Astrocyte (in vitro differentiated cells and primary cell): ENCODE measurements at regions not wholly inside any gene's neighbourhood (a gene's known extent, or its start where the extent isn't known, plus 50 kb on each side); places are given as distances from the start of the nearest gene placed in this dataset.

Source experiments
- DNase-seq: peaks from one replicate; pipeline ENCODE4 v3.0.0-alpha.2; 2010; ENCODE audit warnings: low read depth
- FAIRE-seq: peaks from 2 replicates; lab custom pipeline; 2011; peaks lifted over from hg19 to GRCh38; lab: Jason Lieb, UNC
- H2AFZ ChIP-seq: 2 replicates; pipeline ENCODE4 v1.6.0; 2012; ENCODE audit warnings: low read depth, low read length, inconsistent platforms
- H3K27ac ChIP-seq: 2 replicates; pipeline ENCODE4 v1.5.1; 2011; ENCODE audit warnings: low read depth, low read length, inconsistent platforms
- H3K27me3 ChIP-seq: 2 replicates; pipeline ENCODE4 v1.6.0; 2011; ENCODE audit warnings: low read length, inconsistent platforms; ENCODE audit not compliant: insufficient read depth
- H3K36me3 ChIP-seq: 2 replicates; pipeline ENCODE4 v1.5.1; 2011; ENCODE audit warnings: low read length, inconsistent platforms; ENCODE audit not compliant: insufficient read depth
- H3K4me1 ChIP-seq: 2 replicates; pipeline ENCODE4 v1.5.1; 2011; ENCODE audit warnings: low read length, inconsistent platforms; ENCODE audit not compliant: insufficient read depth
- H3K4me2 ChIP-seq: 2 replicates; pipeline ENCODE4 v1.6.0; 2012; ENCODE audit warnings: low read length, inconsistent platforms
- H3K4me3 ChIP-seq: 2 replicates; pipeline ENCODE4 v1.5.1; 2011; ENCODE audit warnings: low read depth, mild to moderate bottlenecking, low read length, inconsistent platforms; ENCODE audit not compliant: insufficient read depth
- H3K79me2 ChIP-seq: 2 replicates; pipeline ENCODE4 v1.6.0; 2012; ENCODE audit warnings: mild to moderate bottlenecking, low read length, inconsistent platforms; ENCODE audit not compliant: insufficient read depth
- H3K9ac ChIP-seq: 2 replicates; pipeline ENCODE4 v1.6.0; 2012; ENCODE audit warnings: mild to moderate bottlenecking, low read length, inconsistent platforms
- H3K9me3 ChIP-seq: 2 replicates; pipeline ENCODE4 v1.5.1; 2012; ENCODE audit warnings: low read depth, mild to moderate bottlenecking, low read length, inconsistent platforms; ENCODE audit not compliant: insufficient read depth
- H4K20me1 ChIP-seq: 2 replicates; pipeline ENCODE4 v1.6.0; 2012; ENCODE audit warnings: low read length, inconsistent platforms; ENCODE audit not compliant: insufficient read depth
- H3K27ac Mint-ChIP-seq: one replicate; pipeline ENCODE4 v1.8.0; 2021; ENCODE audit warnings: mild to moderate bottlenecking, mixed read lengths; ENCODE audit not compliant: unreplicated experiment
- H3K27me3 Mint-ChIP-seq: one replicate; pipeline ENCODE4 v1.8.0; 2021; ENCODE audit warnings: low read depth, mixed read lengths; ENCODE audit not compliant: unreplicated experiment
- H3K36me3 Mint-ChIP-seq: one replicate; pipeline ENCODE4 v1.8.0; 2021; ENCODE audit warnings: low read depth, mixed read lengths; ENCODE audit not compliant: unreplicated experiment
- H3K4me1 Mint-ChIP-seq: one replicate; pipeline ENCODE4 v1.8.0; 2021; ENCODE audit warnings: low read depth, mixed read lengths; ENCODE audit not compliant: unreplicated experiment
- H3K4me3 Mint-ChIP-seq: one replicate; pipeline ENCODE4 v1.8.0; 2021; ENCODE audit warnings: mild to moderate bottlenecking, moderate library complexity, mixed read lengths; ENCODE audit not compliant: unreplicated experiment
- H3K9me3 Mint-ChIP-seq: one replicate; pipeline ENCODE4 v1.8.0; 2021; ENCODE audit warnings: mild to moderate bottlenecking, mixed read lengths; ENCODE audit not compliant: unreplicated experiment
- CTCF ChIP-seq: IDR thresholded peaks from 2 replicates; pipeline ENCODE4 v1.5.1; 2011; ENCODE audit warnings: low read depth, mild to moderate bottlenecking, inconsistent platforms, low read length, moderate library complexity; ENCODE audit not compliant: insufficient read depth
- EZH2 ChIP-seq: IDR thresholded peaks from 2 replicates; pipeline ENCODE4 v1.6.1; 2012; ENCODE audit warnings: mild to moderate bottlenecking, low read length, inconsistent platforms; ENCODE audit not compliant: insufficient read depth

GRCh38 chr1:105172788-105173187 is 1423.1 kb downstream of the AMY1C start:
- Histone ChIP-seq H3K4me2 (no peak overlapping the region), H3K4me3 (no peak overlapping the region), H3K79me2 (no peaks in the 10 kb centered on the region), H3K27ac (no peak overlapping the region), H4K20me1 (no peaks in the 10 kb centered on the region), H3K9me3 (no peaks in the 10 kb centered on the region), H3K27me3 (no peaks in the 10 kb centered on the region), H3K36me3 (no peaks in the 10 kb centered on the region), H3K4me1 (no peaks in the 10 kb centered on the region), H3K9ac (no peak overlapping the region), H2AFZ (no peak overlapping the region)
- H3K4me1 Mint-ChIP-seq: no peaks in the 10 kb centered on the region
- DNase-seq (no peak), FAIRE-seq (no peak)
- no peak overlapping the region for H3K4me3 Mint-ChIP-seq
- no peak overlapping the region for H3K27ac Mint-ChIP-seq
- no peaks in the 10 kb centered on the region for H3K27me3 Mint-ChIP-seq
- no peaks in the 10 kb centered on the region for H3K36me3 Mint-ChIP-seq
- no peak for TF ChIP-seq EZH2
- no peak for TF ChIP-seq CTCF
- no peaks in the 10 kb centered on the region for H3K9me3 Mint-ChIP-seq

- Histone ChIP-seq H3K27me3 (no peaks in the 10 kb centered on the region), H3K79me2 (no peaks in the 10 kb centered on the region), H3K36me3 (no peaks in the 10 kb centered on the region), H3K4me2 (no peak overlapping the region), H2AFZ (no peak overlapping the region), H3K27ac (no peak overlapping the region), H3K9ac (no peak overlapping the region), H3K4me3 (no peak overlapping the region), H4K20me1 (no peaks in the 10 kb centered on the region), H3K4me1 (no peaks in the 10 kb centered on the region), H3K9me3 (no peaks in the 10 kb centered on the region)
- Mint-ChIP-seq H3K27ac (no peak overlapping the region), H3K27me3 (no peaks in the 10 kb centered on the region), H3K36me3 (no peaks in the 10 kb centered on the region), H3K4me1 (no peaks in the 10 kb centered on the region), H3K9me3 (no peaks in the 10 kb centered on the region), H3K4me3 (no peak overlapping the region)
- no peak for DNase-seq
- no peak for FAIRE-seq
- TF ChIP-seq EZH2 (no peak), CTCF (no peak)
These were observed 1431.1 kb downstream of the AMY1C start for GRCh38 chr1:105180789-105181188.

GRCh38 chr1:105204836-105205371 is 1455.2 kb downstream of the AMY1C start:
- Mint-ChIP-seq H3K9me3 (peaks cover 7% of the 10 kb centered on the region), H3K27ac (no peak overlapping the region), H3K27me3 (no peaks in the 10 kb centered on the region), H3K4me1 (peaks cover 2% of the 10 kb centered on the region), H3K4me3 (no peak overlapping the region), H3K36me3 (no peaks in the 10 kb centered on the region)
- Histone ChIP-seq H3K4me3 (no peak overlapping the region), H3K9me3 (no peaks in the 10 kb centered on the region), H3K27me3 (no peaks in the 10 kb centered on the region), H2AFZ (no peak overlapping the region), H3K9ac (no peak overlapping the region), H3K27ac (no peak overlapping the region), H4K20me1 (no peaks in the 10 kb centered on the region), H3K4me2 (no peak overlapping the region), H3K36me3 (no peaks in the 10 kb centered on the region), H3K79me2 (no peaks in the 10 kb centered on the region), H3K4me1 (no peaks in the 10 kb centered on the region)
- DNase-seq (no peak), FAIRE-seq (no peak)
- no peak for TF ChIP-seq EZH2
- TF ChIP-seq CTCF: no peak
